Mucosa of stomach (tissue), 1 donor: ENCODE measurements at regions not wholly inside any gene's neighbourhood (a gene's known extent, or its start where the extent isn't known, plus 50 kb on each side); places are given as distances from the start of the nearest gene placed in this dataset.

Source experiments
- H3K27me3 ChIP-seq: one replicate; pipeline ENCODE4 v1.7.0; 2013; ENCODE audit warnings: mild to moderate bottlenecking, low read length; ENCODE audit not compliant: control insufficient read depth, insufficient read depth
- H3K36me3 ChIP-seq: one replicate; pipeline ENCODE4 v1.7.0; 2013; ENCODE audit warnings: low read length; ENCODE audit not compliant: control insufficient read depth, insufficient read depth
- H3K4me1 ChIP-seq: one replicate; pipeline ENCODE4 v1.7.0; 2013; ENCODE audit warnings: mild to moderate bottlenecking, low read length; ENCODE audit not compliant: control insufficient read depth, insufficient read depth
- H3K4me3 ChIP-seq: one replicate; pipeline ENCODE4 v1.7.0; 2013; ENCODE audit warnings: low read length
- H3K9ac ChIP-seq: one replicate; pipeline ENCODE4 v1.7.0; 2013; ENCODE audit warnings: mild to moderate bottlenecking, low read length, moderate library complexity
- H3K9me3 ChIP-seq: one replicate; pipeline ENCODE4 v1.7.0; 2013; ENCODE audit warnings: mild to moderate bottlenecking, low read length, moderate library complexity; ENCODE audit not compliant: control insufficient read depth
- donor health status: Pancreatic carcinoma.

GRCh38 chr6:106804346-106805335 is 169.9 kb downstream of the CD24 start:
- Histone ChIP-seq H3K4me1 (peaks cover 14% of the 10 kb centered on the region), H3K9ac (no peak overlapping the region)

GRCh38 chr6:106803188-106803587 is 171.3 kb downstream of the CD24 start:
- H3K4me3 ChIP-seq: no peak overlapping the region
- peaks cover 23% of the 10 kb centered on the region for H3K4me1 ChIP-seq
- H3K9ac ChIP-seq: no peak overlapping the region
- peaks cover 9% of the 10 kb centered on the region for H3K9me3 ChIP-seq
- no peaks in the 10 kb centered on the region for H3K36me3 ChIP-seq
- no peaks in the 10 kb centered on the region for H3K27me3 ChIP-seq

More at GRCh38 chr6:106804346-106805335, 169.9 kb downstream of the CD24 start:
- Histone ChIP-seq H3K9me3 (peaks cover 17% of the 10 kb centered on the region), H3K36me3 (no peaks in the 10 kb centered on the region), H3K4me3 (no peak overlapping the region), H3K27me3 (no peaks in the 10 kb centered on the region)

DNA sequence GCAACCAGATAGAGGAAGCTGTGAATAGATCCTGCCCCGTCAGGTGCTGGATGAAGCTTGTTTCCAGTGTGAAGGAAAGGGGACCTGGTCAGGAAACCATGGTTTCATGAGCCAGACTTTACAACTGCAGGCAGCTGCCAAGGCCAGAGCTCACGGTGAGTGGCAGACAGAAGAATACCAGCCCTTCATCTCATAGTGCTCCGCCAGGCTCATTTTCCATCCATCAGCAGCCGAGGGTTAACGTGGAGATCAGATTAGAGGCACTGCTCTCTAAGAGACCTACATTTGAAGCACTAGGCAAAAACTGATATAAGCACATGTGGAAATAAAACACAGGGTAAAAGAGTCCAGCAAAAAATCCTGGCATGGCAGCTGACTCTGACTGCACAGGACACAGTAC is 172.4 kb downstream of the CD24 start:
- Histone ChIP-seq H3K9ac (no peak overlapping the region), H3K36me3 (no peaks in the 10 kb centered on the region), H3K4me1 (peaks cover 23% of the 10 kb centered on the region)

GRCh38 chr6:106801256-106801655 is 171.9 kb downstream of the QRSL1 start:
- Histone ChIP-seq H3K27me3 (no peaks in the 10 kb centered on the region), H3K4me1 (peaks cover 23% of the 10 kb centered on the region), H3K4me3 (no peak overlapping the region), H3K9ac (no peak overlapping the region), H3K9me3 (no peaks in the 10 kb centered on the region), H3K36me3 (no peaks in the 10 kb centered on the region)

More for the DNA sequence above, 172.4 kb downstream of the CD24 start:
- H3K4me3 ChIP-seq: no peak overlapping the region
- no peaks in the 10 kb centered on the region for H3K27me3 ChIP-seq
- no peaks in the 10 kb centered on the region for H3K9me3 ChIP-seq

GRCh38 chr6:106800379-106800778 is 171.0 kb downstream of the QRSL1 start:
- peaks cover 23% of the 10 kb centered on the region for H3K4me1 ChIP-seq

GRCh38 chr6:106799031-106799894 is 169.9 kb downstream of the QRSL1 start:
- Histone ChIP-seq H3K9ac (no peak overlapping the region), H3K36me3 (no peaks in the 10 kb centered on the region), H3K4me3 (no peak overlapping the region)

More at GRCh38 chr6:106800379-106800778, 171.0 kb downstream of the QRSL1 start:
- H3K9ac ChIP-seq: no peak overlapping the region
- H3K36me3 ChIP-seq: no peaks in the 10 kb centered on the region
- H3K27me3 ChIP-seq: no peaks in the 10 kb centered on the region
- no peaks in the 10 kb centered on the region for H3K9me3 ChIP-seq
- no peak overlapping the region for H3K4me3 ChIP-seq

DNA sequence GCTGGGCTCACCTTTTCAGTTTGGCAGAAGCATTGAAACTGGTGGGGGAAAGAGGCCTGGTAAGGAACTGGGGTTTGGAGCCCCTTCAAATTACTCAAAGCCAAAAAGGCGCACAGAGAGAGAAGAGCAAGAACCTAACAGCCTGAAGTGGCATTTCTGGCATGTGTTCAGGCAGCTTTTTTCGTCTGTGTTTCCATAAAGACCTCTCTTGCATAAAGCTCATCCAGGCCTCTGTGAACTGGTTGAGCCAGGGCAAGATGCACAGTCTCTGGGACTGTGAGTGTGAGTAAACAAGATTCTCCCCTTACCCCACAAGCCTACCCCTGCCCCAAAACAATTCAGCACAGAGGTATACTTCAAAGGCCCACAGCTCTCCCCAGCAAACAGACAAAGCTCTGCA is 167.8 kb downstream of the QRSL1 start:
- no peaks in the 10 kb centered on the region for H3K36me3 ChIP-seq
- H3K9me3 ChIP-seq: no peaks in the 10 kb centered on the region
- H3K27me3 ChIP-seq: no peaks in the 10 kb centered on the region
- H3K4me3 ChIP-seq: no peak overlapping the region
- H3K4me1 ChIP-seq: peaks cover 14% of the 10 kb centered on the region
- H3K9ac ChIP-seq: no peak overlapping the region

More at GRCh38 chr6:106799031-106799894, 169.9 kb downstream of the QRSL1 start:
- Histone ChIP-seq H3K27me3 (no peaks in the 10 kb centered on the region), H3K9me3 (no peaks in the 10 kb centered on the region), H3K4me1 (peaks cover 15% of the 10 kb centered on the region)

- Histone ChIP-seq H3K9me3 (no peaks in the 10 kb centered on the region), H3K4me1 (peaks cover 14% of the 10 kb centered on the region), H3K36me3 (no peaks in the 10 kb centered on the region), H3K27me3 (no peaks in the 10 kb centered on the region), H3K4me3 (no peak overlapping the region), H3K9ac (no peak overlapping the region)
Observed at GRCh38 chr6:106796781-106797180, 167.4 kb downstream of the QRSL1 start.

GRCh38 chr6:106794129-106794528 is 164.8 kb downstream of the QRSL1 start:
- Histone ChIP-seq H3K9ac (no peak overlapping the region), H3K27me3 (no peaks in the 10 kb centered on the region), H3K9me3 (no peaks in the 10 kb centered on the region), H3K4me1 (peaks cover 4% of the 10 kb centered on the region), H3K36me3 (no peaks in the 10 kb centered on the region), H3K4me3 (no peak overlapping the region)

GRCh38 chr6:106792536-106793236 is 163.3 kb downstream of the QRSL1 start:
- H3K4me3 ChIP-seq: no peak overlapping the region
- H3K27me3 ChIP-seq: no peaks in the 10 kb centered on the region
- no peaks in the 10 kb centered on the region for H3K36me3 ChIP-seq
- peaks cover 3% of the 10 kb centered on the region for H3K4me1 ChIP-seq
- H3K9me3 ChIP-seq: no peaks in the 10 kb centered on the region
- no peak overlapping the region for H3K9ac ChIP-seq

DNA sequence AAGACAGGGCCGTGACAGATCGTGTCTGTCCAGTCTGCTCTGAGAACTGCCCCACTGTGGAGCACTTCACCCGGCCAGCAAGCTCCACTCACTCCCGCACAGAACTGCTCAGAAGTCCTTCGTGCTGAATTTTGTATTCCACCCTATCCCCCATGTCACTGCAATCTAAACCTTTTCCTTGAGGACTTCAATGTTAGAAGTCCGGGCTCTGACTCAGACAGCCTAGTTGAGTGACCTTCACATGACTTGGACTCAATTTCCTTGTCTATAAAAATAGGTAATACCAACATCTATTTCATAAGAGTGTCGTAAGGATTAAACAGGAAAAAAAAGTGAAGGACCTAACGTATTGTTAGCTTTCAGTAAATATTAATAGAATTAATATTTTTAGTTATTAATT is 161.6 kb downstream of the QRSL1 start:
- Histone ChIP-seq H3K9ac (no peak overlapping the region), H3K36me3 (no peaks in the 10 kb centered on the region), H3K9me3 (no peaks in the 10 kb centered on the region), H3K27me3 (no peaks in the 10 kb centered on the region), H3K4me1 (peaks cover 13% of the 10 kb centered on the region), H3K4me3 (no peak overlapping the region)
